Neuron (in vitro differentiated cells): ENCODE measurements at regions not wholly inside any gene's neighbourhood (a gene's known extent, or its start where the extent isn't known, plus 50 kb on each side); places are given as distances from the start of the nearest gene placed in this dataset.
"Not testable (repeated sequence)": the region's sequence is repeated elsewhere in the genome, so short reads cannot be mapped to it uniquely, and the experiment has no call there.

Experiments used
- H2AFZ ChIP-seq: one replicate; pipeline ENCODE4 v1.6.1; 2013; ENCODE audit warnings: low read depth, mild to moderate bottlenecking, inconsistent platforms, low read length, moderate library complexity
- H3K27me3 ChIP-seq: one replicate; pipeline ENCODE4 v1.6.1; 2013; ENCODE audit warnings: low read length; ENCODE audit not compliant: insufficient read depth
- H3K36me3 ChIP-seq: one replicate; pipeline ENCODE4 v1.6.1; 2013; ENCODE audit warnings: low read length; ENCODE audit not compliant: insufficient read depth
- H3K4me1 ChIP-seq: one replicate; pipeline ENCODE4 v1.6.1; 2013; ENCODE audit warnings: low read length; ENCODE audit not compliant: insufficient read depth
- H3K4me3 ChIP-seq: 2 replicates; pipeline ENCODE4 v1.5.1; 2013; ENCODE audit warnings: mild to moderate bottlenecking, low read length, moderate library complexity
- H3K9me3 ChIP-seq: one replicate; pipeline ENCODE4 v1.6.1; 2013; ENCODE audit warnings: low read length

- Histone ChIP-seq H3K9me3 (no peaks in the 10 kb centered on the region), H3K27me3 (peaks cover 3% of the 10 kb centered on the region), H3K4me3 (no peak overlapping the region), H2AFZ (no peak overlapping the region), H3K36me3 (no peaks in the 10 kb centered on the region), H3K4me1 (no peaks in the 10 kb centered on the region)
These were observed 575.3 kb upstream of the B3GAT1 start for GRCh38 chr11:134987223-134987768.

- Histone ChIP-seq H3K9me3 (no peaks in the 10 kb centered on the region), H3K4me3 (no peak overlapping the region), H3K27me3 (peaks cover 3% of the 10 kb centered on the region), H3K4me1 (no peaks in the 10 kb centered on the region), H2AFZ (no peak overlapping the region), H3K36me3 (no peaks in the 10 kb centered on the region)
These were observed 572.4 kb upstream of the B3GAT1 start for GRCh38 chr11:134984421-134984820.

GRCh38 chr11:134982432-134982831 is 570.4 kb upstream of the B3GAT1 start:
- H3K27me3 ChIP-seq, H3K9me3 ChIP-seq, H2AFZ ChIP-seq, H3K4me3 ChIP-seq, H3K4me1 ChIP-seq, H3K36me3 ChIP-seq: not testable (repeated sequence)

GRCh38 chr11:134981835-134982234 is 569.8 kb upstream of the B3GAT1 start:
- Histone ChIP-seq H3K36me3 (no peaks in the 10 kb centered on the region), H3K27me3 (no peaks in the 10 kb centered on the region), H3K9me3 (no peaks in the 10 kb centered on the region), H3K4me1 (no peaks in the 10 kb centered on the region), H3K4me3 (no peak overlapping the region), H2AFZ (no peak overlapping the region)

- Histone ChIP-seq H3K36me3 (no peaks in the 10 kb centered on the region), H3K4me3 (no peak overlapping the region), H2AFZ (no peak overlapping the region), H3K9me3 (no peaks in the 10 kb centered on the region), H3K4me1 (no peaks in the 10 kb centered on the region), H3K27me3 (no peaks in the 10 kb centered on the region)
These were observed 569.0 kb upstream of the B3GAT1 start for GRCh38 chr11:134980819-134981710.

GRCh38 chr11:134979089-134979457 is 567.0 kb upstream of the B3GAT1 start:
- not testable (repeated sequence) for H3K9me3 ChIP-seq, H3K4me3 ChIP-seq, H3K36me3 ChIP-seq, H3K27me3 ChIP-seq, H3K4me1 ChIP-seq, H2AFZ ChIP-seq

- no peaks in the 10 kb centered on the region for H3K27me3 ChIP-seq
- H3K4me3 ChIP-seq = no peak overlapping the region
- no peak overlapping the region for H2AFZ ChIP-seq
These were observed 566.5 kb upstream of the B3GAT1 start for GRCh38 chr11:134978388-134979088.

GRCh38 chr11:134976551-134976950 is 564.5 kb upstream of the B3GAT1 start:
- Histone ChIP-seq H2AFZ (no peak overlapping the region), H3K36me3 (no peaks in the 10 kb centered on the region), H3K27me3 (no peaks in the 10 kb centered on the region), H3K4me3 (no peak overlapping the region), H3K9me3 (no peaks in the 10 kb centered on the region), H3K4me1 (no peaks in the 10 kb centered on the region)

More at GRCh38 chr11:134978388-134979088, 566.5 kb upstream of the B3GAT1 start:
- H3K9me3 ChIP-seq = no peaks in the 10 kb centered on the region
- H3K36me3 ChIP-seq = no peaks in the 10 kb centered on the region
- no peaks in the 10 kb centered on the region for H3K4me1 ChIP-seq

GRCh38 chr11:134975866-134976376 is 563.9 kb upstream of the B3GAT1 start:
- no peak overlapping the region for H3K4me3 ChIP-seq
- H3K9me3 ChIP-seq = no peaks in the 10 kb centered on the region
- H2AFZ ChIP-seq = no peak overlapping the region
- H3K4me1 ChIP-seq = no peaks in the 10 kb centered on the region
- no peaks in the 10 kb centered on the region for H3K27me3 ChIP-seq
- no peaks in the 10 kb centered on the region for H3K36me3 ChIP-seq

GRCh38 chr11:134973801-134974200 is 561.8 kb upstream of the B3GAT1 start:
- Histone ChIP-seq H3K4me1 (no peaks in the 10 kb centered on the region), H3K36me3 (no peaks in the 10 kb centered on the region), H3K9me3 (no peaks in the 10 kb centered on the region), H3K27me3 (no peaks in the 10 kb centered on the region), H3K4me3 (no peak overlapping the region), H2AFZ (no peak overlapping the region)

GRCh38 chr11:134971381-134971780 is 559.3 kb upstream of the B3GAT1 start:
- Histone ChIP-seq H3K36me3 (no peaks in the 10 kb centered on the region), H3K27me3 (no peaks in the 10 kb centered on the region), H3K9me3 (no peaks in the 10 kb centered on the region), H2AFZ (no peak overlapping the region), H3K4me1 (no peaks in the 10 kb centered on the region), H3K4me3 (no peak overlapping the region)

- no peaks in the 10 kb centered on the region for H3K36me3 ChIP-seq
- H2AFZ ChIP-seq = no peak overlapping the region
- no peaks in the 10 kb centered on the region for H3K27me3 ChIP-seq
- H3K9me3 ChIP-seq = no peaks in the 10 kb centered on the region
- no peak overlapping the region for H3K4me3 ChIP-seq
- H3K4me1 ChIP-seq = no peaks in the 10 kb centered on the region
These were observed 555.7 kb upstream of the B3GAT1 start for GRCh38 chr11:134967746-134968145.

GRCh38 chr11:134961386-134961785 is 549.3 kb upstream of the B3GAT1 start:
- not testable (repeated sequence) for H3K27me3 ChIP-seq, H2AFZ ChIP-seq, H3K4me3 ChIP-seq, H3K4me1 ChIP-seq, H3K9me3 ChIP-seq, H3K36me3 ChIP-seq
